NAMALWA (cell line): ENCODE measurements at regions not wholly inside any gene's neighbourhood (a gene's known extent, or its start where the extent isn't known, plus 50 kb on each side); places are given as distances from the start of the nearest gene placed in this dataset.
"Not testable (repeated sequence)": the region's sequence is repeated elsewhere in the genome, so short reads cannot be mapped to it uniquely, and the experiment has no call there.

ENCODE experiments used
- DNase-seq: peaks from one replicate; pipeline ENCODE4 v3.0.0-alpha.2; 2015; ENCODE audit warnings: low spot score

DNA sequence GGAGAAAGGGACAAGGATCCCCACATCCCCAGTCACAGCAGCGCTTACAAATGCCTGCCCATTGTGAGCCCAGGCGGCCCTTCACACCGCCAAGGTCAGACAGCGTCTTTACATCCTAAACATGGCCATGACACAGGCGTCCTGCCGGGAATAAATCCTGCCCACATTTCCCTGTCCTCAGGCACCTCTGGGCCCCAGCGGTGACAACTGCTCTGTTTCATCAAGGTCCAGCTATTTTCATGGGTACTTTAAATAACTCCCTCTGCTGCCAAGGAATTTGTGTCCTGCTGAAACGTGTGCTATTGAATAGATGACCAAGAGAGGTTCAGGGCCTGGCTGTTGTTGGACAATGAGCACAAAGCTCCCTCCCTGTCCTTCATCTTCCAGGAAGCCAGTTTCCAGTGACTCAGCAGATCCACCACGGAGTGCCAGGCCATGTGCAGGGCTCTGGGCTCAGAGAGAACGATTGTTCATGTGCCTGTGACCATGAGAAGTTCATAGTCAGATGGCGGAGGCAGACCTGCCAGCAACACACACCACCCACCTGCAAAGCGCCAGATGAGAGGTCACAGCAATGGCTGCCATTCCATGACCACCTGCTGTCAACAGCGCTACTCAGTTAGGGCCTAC lies 195.8 kb downstream of the MATN1 start:
- DNase-seq: no peak

DNA sequence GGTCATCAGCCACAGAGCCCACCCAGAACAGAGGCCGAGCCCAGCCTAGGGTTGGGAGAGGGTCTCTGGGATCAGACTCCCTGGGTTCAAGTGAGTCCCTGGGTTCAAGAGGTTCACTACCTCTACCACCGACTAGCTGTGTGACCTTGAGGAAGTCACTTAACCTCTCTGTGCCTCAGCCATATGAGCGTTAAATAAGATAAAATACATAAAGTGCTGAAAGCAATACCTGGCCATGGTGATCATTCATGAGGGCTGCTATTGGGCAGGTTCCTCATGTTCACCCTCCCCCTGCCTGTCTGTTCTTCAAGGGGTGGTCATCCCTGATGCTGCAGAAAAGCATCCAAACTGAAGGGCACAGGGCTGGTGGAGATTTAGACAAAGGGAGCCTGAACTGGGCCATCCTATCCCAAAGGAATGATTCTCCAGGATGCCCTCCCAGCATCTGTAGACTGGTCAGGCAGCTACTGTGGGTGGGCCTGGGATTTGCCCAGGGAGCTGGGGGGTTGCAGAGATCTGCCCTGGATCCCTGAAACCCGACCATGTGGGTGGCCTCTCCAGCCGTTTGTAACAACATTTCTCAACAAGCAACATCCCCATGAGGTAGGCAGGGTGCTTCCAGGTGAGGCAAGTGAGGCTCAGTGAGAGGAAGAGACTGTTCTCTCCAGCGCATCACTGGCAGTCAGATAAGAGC lies 196.6 kb downstream of the MATN1 start:
- DNase-seq: no peak

DNA sequence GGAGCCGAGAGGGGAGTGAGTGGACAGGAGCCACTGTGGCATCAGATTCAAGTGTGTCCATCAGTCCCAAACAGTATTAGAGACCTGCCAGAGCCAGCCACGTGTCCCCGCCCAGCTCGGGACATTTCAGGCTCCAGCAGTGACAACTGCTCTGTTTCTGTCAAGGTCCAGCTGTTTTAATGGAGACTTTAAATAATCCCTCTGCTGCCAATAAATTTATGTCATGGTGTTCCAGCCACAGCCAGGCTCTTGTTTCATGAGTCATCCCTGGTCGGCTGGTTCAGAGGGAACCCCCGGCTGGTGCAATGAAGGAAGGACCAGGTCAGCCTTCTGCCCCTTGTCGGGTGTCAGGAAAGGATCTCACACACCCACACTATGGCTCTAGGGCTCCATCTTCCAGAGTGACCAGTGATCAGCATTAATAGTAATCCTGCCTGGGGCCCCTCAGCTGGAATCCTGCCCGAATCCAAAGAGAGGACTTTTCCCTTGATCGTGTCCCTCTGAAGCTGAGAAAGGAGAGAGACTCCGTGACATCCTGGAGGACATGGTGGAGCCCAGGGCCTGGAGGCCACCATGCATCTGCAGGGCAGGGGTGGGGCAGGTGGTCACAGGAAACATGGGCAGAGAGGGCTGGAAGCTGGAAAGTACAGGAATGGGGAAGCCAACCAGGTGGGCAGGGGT lies 197.3 kb downstream of the MATN1 start:
- DNase-seq: no peak

- DNase-seq: no peak
These were observed 197.8 kb downstream of the MATN1 start for GRCh38 chr1:30525631-30525970.

DNA sequence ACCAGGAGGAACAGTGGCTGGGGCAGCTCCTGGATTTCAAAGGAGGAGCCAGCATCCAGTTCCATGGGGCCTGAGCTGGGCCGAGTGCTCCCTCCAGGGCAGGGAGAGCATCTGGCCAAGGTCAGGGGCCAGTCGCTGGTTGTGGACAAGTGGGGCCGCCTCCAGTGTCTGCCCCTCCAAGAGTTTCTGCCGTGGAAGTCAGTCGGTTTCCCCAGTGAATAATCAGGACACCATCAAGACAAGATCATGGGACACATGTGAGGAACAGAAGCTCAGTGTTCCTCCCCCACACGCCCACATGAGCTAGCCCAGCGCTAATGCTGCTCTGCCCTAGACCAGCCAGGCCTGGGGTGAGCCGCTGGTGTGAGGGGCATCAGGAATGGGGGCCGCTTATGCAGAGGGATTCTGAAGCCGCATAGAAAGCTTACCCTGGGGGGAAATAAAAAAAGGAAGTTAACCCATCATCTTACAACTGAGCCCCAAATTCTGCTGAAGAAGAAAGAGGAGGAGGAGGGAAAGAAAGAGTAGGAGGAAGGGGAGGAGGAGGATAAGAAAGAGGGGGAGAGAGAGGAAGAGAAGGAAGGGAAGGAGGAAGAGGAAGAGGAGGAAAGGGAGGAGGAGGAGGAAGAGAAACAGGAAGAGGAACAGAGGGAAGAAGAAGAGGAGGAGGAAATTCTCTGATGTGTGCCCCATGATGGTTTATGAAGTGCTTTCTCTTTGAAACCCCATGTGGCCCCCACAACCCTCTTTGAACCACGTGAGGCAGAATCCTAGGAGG lies 198.4 kb downstream of the MATN1 start:
- DNase-seq: no peak

GRCh38 chr1:30524025-30524555 lies 199.3 kb downstream of the MATN1 start:
- not testable (repeated sequence) for DNase-seq

GRCh38 chr1:30523055-30524020 lies 200.0 kb downstream of the MATN1 start:
- no peak for DNase-seq

DNA sequence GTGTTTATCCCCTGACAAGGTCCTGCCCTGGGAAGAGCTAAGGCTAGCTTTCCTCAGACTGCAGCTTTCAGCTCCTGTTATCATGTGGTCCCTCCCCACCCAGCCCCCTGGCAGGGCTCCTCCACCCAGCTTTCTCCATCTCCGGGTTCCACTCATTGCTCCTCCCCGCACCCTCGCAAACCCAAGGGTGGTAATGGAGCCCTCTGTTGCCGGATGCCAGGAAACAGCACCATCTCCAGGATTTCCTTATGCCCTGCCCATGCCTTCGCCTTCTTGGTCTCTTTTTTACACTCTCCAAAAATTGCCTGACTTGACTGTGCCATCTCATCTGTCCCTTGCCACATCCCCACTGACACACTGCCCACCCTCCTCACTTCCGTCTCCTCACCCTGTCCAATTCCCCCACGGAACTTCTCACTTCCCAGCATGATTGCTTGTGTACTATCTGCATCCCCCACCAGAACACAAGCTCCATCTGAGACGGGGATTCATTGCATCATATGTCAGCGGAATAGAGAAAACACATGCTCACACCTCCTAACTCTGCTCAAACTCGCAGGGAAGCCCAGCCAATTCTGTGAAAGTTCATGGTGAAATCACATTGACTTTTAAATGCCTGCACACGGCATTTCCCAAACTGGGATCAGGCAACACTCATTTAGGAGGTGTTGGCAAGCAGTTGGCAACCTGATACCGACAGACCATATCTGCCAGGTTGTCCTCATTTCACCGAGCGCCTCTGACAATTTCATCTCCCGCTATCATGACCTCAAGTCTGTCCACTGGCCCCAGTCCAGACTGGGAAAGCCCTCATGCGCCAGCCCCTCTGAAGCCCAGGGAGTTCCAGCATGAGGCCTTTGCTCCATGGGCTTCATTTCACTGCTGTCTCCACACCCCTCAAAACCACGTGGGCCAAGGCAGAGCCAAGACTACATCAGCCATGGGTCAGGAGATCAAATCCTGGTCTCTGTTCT lies 201.1 kb downstream of the MATN1 start:
- DNase-seq: no peak

DNA sequence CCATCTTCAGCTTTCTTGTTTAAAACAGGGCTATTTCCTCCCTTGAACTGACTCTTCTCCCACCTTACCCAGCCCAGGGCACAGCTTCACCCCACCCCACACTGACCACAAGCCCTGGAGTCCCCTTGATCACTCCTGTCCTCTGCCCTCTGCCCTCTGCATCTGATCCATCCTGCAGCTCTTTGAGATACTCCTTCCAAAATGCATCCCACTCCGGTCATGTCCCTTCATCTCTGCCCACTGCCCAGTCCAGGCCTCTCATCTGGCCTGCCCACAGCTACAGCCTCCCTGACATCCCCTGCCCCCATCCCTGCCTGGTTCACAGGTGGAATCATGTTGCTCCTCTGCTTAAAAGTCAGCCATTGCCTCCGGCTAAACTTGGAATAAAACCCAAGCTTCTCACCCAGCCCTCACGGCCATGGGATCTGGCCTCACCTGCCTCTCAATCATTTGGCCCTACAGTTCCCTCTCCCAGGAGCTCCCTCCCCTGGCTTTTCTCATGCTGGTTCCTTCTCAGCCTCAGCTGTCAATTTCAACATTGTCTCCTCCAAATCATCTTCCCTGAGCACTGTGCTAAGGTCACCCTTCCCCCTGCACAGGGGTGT lies 202.0 kb downstream of the MATN1 start:
- no peak for DNase-seq

GRCh38 chr1:30520476-30520875 lies 202.9 kb downstream of the MATN1 start:
- DNase-seq: no peak

DNA sequence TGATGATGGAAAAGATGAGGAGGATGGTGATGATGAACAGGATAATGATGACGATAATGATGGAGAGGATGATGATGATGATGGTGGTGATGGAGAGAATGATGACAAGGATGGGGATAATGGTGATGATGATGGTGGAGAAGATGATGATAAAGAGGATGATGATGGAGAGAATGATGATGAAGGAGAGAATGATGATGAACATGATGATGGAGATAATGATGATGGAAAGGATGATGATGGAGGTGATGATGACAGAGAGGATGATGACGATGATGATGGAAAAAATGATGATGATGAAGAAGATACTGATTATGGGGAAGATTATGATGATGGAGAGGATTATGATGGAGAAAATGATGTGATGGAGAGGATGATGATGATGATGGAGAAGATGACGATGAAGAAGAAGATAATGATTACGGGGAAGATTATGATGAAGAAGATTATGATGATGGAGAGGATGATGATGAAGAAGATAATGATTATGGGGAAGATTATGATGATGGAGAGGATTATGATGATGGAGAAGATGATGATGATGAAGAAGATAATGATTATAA lies 204.1 kb downstream of the MATN1 start:
- no peak for DNase-seq

GRCh38 chr1:30518696-30519095 lies 204.7 kb downstream of the MATN1 start:
- DNase-seq: no peak

DNA sequence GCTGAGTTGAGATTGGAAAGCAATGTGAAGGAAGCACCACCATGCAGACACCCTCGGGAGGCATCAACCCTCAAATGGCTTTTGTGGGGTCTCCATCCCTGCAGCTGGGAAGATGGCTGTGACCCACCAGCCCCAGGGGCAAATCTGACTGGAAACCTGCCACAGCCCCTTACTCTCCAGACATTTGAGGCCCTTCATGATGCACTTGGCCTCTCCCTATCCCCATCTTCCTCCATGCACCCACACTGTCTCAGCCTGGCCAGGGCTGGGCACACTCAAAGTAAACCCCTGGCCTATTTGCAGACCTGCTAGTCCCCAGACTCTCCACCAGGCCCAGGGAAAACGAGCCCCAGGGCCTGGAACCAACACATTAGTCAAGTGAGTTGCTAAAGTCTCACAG lies 205.2 kb downstream of the MATN1 start:
- DNase-seq: no peak

DNA sequence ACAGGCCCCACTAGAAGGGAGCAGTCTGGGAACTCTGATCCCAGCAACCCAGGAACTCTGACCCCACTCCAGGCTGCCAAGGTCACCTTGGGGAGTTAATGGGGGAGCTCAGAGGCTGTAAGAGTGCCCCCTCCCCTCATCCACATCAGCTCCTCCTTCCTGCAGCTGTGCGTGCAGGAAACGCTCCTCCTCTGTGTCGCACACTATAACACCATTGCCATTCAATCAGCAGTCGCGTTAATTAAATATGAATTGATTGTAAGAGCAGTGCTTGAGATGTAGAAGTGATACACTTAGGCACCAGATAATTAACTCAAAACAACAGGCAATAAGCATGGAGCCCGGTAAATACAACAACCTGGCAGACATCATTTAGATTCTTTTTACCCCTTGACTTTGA lies 205.7 kb downstream of the MATN1 start:
- not testable (repeated sequence) for DNase-seq

DNA sequence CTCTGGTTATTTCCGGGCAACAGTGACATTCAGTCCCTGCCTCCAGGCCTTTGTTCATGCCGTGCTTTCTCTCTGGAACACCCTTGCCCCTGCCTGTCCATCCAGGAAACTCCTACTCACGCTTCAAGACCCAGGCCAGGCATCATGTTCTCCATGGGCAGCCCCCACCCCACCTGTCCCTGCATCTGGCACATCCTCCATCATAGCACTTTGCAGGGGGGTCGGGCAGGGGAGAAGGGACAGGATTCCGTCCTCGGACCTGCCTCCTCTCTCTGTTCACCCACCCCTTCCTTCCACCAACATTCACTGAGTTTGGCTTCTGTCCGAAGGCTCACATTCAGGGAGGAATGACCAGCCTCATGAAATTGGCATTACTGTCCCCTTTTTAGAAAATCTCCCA lies 206.1 kb downstream of the MATN1 start:
- DNase-seq: not testable (repeated sequence)

DNA sequence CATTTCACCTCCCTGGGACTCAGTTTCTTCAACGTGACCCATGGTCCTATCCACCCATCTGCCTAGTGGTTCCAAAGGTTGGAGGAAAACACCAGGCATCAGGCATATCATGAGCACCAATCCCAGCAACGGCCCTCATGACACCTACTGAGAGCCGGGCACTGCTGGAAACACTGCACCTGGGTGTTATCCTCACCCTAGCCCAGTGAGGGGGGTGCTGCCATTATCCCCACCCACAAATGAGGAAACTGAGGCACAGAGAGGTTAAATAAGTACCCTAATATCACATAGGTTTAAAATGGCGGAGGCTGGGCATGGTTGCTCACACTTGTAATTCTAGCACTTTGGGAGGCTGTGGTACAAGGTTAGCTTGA lies 206.9 kb downstream of the MATN1 start:
- DNase-seq: no peak

DNA sequence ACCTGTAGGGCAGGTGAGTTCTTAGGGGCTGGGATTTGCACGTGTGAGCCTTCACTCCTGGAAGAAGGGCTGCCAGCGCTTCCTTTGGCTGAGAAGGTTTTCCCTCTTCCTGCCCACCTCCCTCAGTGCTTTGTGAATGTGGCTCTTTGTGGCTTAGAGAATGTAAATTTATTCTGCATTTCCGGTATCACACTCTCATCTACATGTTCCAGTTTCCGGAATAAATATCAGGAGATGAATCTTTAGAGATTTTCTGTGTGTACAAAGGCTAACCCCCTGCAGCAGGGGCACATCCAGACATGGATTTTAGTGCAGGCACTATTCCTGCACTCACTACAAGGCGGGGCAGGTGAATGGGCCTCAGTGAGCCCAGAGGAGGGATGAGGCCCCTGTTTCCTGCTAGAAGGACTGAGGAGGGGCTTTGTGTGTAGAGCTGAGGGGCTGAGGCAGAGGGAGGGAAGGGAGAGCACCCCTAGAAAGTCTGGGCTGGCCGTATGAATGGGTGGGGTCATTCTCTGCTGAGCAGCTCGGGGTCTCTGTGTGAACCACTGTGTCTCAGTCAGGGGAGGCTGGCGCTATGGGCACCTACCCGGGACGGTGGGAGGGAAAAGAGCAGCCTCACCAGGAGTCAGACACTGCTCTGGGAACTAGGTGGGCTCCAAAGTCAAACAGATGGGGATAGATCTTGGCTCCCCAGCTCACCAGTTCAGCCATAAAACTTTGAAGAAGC lies 207.5 kb downstream of the MATN1 start:
- no peak for DNase-seq

- DNase-seq: no peak
These were observed 208.4 kb downstream of the MATN1 start for GRCh38 chr1:30514945-30515344.
